Neural progenitor cell (in vitro differentiated cells): ENCODE measurements at regions not wholly inside any gene's neighbourhood (a gene's known extent, or its start where the extent isn't known, plus 50 kb on each side); places are given as distances from the start of the nearest gene placed in this dataset.

ENCODE experiments used
- EZH2 ChIP-seq: fragments of 200-600 bp; sonication (generic); IDR thresholded peaks from 2 replicates; pipeline ENCODE4 v1.6.1; 2017; ENCODE audit warnings: antibody characterized with exemption, mild to moderate bottlenecking, moderate library complexity
- TF ChIP-seq, protein P1 (sequence below): fragments of 200-600 bp; sonication (generic); IDR thresholded peaks from 2 replicates; pipeline ENCODE4 v1.5.1; 2017; ENCODE audit warnings: antibody characterized with exemption, mild to moderate bottlenecking

DNA sequence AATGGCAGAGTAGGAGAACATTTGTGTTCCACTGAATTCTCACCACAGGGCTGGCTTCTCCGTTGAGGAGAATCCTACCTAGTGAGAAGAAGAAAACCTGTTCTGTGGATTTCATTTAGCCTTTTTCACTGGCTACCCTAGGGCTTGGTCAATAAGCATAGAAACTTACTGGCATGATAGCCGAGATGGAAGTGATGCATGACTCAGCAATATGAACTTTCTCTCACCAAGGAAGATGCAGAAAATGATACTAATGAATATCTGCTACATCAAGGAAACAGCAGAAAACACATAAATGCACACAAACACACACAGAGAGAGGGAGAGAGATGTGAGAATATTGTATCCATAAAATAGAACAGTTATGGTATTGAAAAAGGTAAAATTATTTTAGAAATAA, 216.3 kb downstream of the HHIP start:
- TF ChIP-seq, protein P1, sequence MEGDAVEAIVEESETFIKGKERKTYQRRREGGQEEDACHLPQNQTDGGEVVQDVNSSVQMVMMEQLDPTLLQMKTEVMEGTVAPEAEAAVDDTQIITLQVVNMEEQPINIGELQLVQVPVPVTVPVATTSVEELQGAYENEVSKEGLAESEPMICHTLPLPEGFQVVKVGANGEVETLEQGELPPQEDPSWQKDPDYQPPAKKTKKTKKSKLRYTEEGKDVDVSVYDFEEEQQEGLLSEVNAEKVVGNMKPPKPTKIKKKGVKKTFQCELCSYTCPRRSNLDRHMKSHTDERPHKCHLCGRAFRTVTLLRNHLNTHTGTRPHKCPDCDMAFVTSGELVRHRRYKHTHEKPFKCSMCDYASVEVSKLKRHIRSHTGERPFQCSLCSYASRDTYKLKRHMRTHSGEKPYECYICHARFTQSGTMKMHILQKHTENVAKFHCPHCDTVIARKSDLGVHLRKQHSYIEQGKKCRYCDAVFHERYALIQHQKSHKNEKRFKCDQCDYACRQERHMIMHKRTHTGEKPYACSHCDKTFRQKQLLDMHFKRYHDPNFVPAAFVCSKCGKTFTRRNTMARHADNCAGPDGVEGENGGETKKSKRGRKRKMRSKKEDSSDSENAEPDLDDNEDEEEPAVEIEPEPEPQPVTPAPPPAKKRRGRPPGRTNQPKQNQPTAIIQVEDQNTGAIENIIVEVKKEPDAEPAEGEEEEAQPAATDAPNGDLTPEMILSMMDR: no peak
- no peak for TF ChIP-seq EZH2
